ENCODE measurements at regions not wholly inside any gene's neighbourhood (a gene's known extent, or its start where the extent isn't known, plus 50 kb on each side); places are given as distances from the start of the nearest gene placed in this dataset.
A peak's percentile ranks its signal among the peaks of the same experiment; 100 is the strongest.

GRCh38 chr1:56433056-56433577 is 146.2 kb downstream of the PLPP3 start:
- Histone ChIP-seq H3K36me3 (ENCODE audit: control insufficient read depth, insufficient read depth, low read length) (no peaks in the 10 kb centered on the region), H3K9me3 (replicated peaks; ENCODE audit: control insufficient read depth, low read depth, low read length) (peaks cover 2% of the 10 kb centered on the region), H3K27me3 (ENCODE audit: control insufficient read depth, insufficient read depth, low read length) (no peaks in the 10 kb centered on the region), H3K4me3 (ENCODE audit: low read length) (no peak overlapping the region), H3K4me1 (ENCODE audit: control insufficient read depth, insufficient read depth, low read length) (peaks cover 28% of the 10 kb centered on the region), H3K27ac (ENCODE audit: low read length) (no peak overlapping the region)
- no peak for DNase-seq
- WGBS (ENCODE audit: insufficient coverage), result 94% methylated on average over 3 of the region's 4 CpGs

- peaks cover 2% of the 10 kb centered on the region for H3K9me3 ChIP-seq (replicated peaks; ENCODE audit: control insufficient read depth, low read depth, low read length)
- no peak overlapping the region for H3K4me3 ChIP-seq (ENCODE audit: low read length)
- DNase-seq, result no peak
- peaks cover 28% of the 10 kb centered on the region for H3K4me1 ChIP-seq (ENCODE audit: control insufficient read depth, insufficient read depth, low read length)
- no peaks in the 10 kb centered on the region for H3K36me3 ChIP-seq (ENCODE audit: control insufficient read depth, insufficient read depth, low read length)
- H3K27me3 ChIP-seq (ENCODE audit: control insufficient read depth, insufficient read depth, low read length), result no peaks in the 10 kb centered on the region
- 75% methylated on average over 4 of the region's 8 CpGs for WGBS (ENCODE audit: insufficient coverage)
- H3K27ac ChIP-seq (ENCODE audit: low read length), result no peak overlapping the region
Measured at GRCh38 chr1:56432166-56432971, 147.0 kb downstream of the PLPP3 start.

GRCh38 chr1:56430141-56430839 is 149.1 kb downstream of the PLPP3 start:
- H3K4me1 ChIP-seq (ENCODE audit: control insufficient read depth, insufficient read depth, low read length), result peaks cover 10% of the 10 kb centered on the region
- no CpG with 5 or more reads among the region's 4 CpGs for WGBS (ENCODE audit: insufficient coverage)
- H3K4me3 ChIP-seq (ENCODE audit: low read length), result no peak overlapping the region
- no peak overlapping the region for H3K27ac ChIP-seq (ENCODE audit: low read length)
- no peaks in the 10 kb centered on the region for H3K27me3 ChIP-seq (ENCODE audit: control insufficient read depth, insufficient read depth, low read length)
- DNase-seq, result no peak
- H3K9me3 ChIP-seq (replicated peaks; ENCODE audit: control insufficient read depth, low read depth, low read length), result peaks cover 2% of the 10 kb centered on the region
- H3K36me3 ChIP-seq (ENCODE audit: control insufficient read depth, insufficient read depth, low read length), result no peaks in the 10 kb centered on the region

- Histone ChIP-seq H3K4me1 (ENCODE audit: control insufficient read depth, insufficient read depth, low read length) (peaks cover 15% of the 10 kb centered on the region), H3K36me3 (ENCODE audit: control insufficient read depth, insufficient read depth, low read length) (no peaks in the 10 kb centered on the region), H3K9me3 (replicated peaks; ENCODE audit: control insufficient read depth, low read depth, low read length) (peaks cover 2% of the 10 kb centered on the region), H3K27ac (ENCODE audit: low read length) (no peak overlapping the region), H3K4me3 (ENCODE audit: low read length) (no peak overlapping the region), H3K27me3 (ENCODE audit: control insufficient read depth, insufficient read depth, low read length) (no peaks in the 10 kb centered on the region)
- no peak for DNase-seq
- WGBS (ENCODE audit: insufficient coverage), result 60% methylated on average over 1 of the region's 2 CpGs
Measured at GRCh38 chr1:56429288-56429687, 150.1 kb downstream of the PLPP3 start.

- Histone ChIP-seq H3K4me3 (ENCODE audit: low read length) (no peak overlapping the region), H3K9me3 (replicated peaks; ENCODE audit: control insufficient read depth, low read depth, low read length) (peaks cover 2% of the 10 kb centered on the region), H3K27me3 (ENCODE audit: control insufficient read depth, insufficient read depth, low read length) (no peaks in the 10 kb centered on the region), H3K27ac (ENCODE audit: low read length) (no peak overlapping the region), H3K4me1 (ENCODE audit: control insufficient read depth, insufficient read depth, low read length) (peaks cover 12% of the 10 kb centered on the region), H3K36me3 (ENCODE audit: control insufficient read depth, insufficient read depth, low read length) (no peaks in the 10 kb centered on the region)
- no peak for DNase-seq
- no CpG with 5 or more reads among the region's 1 CpG for WGBS (ENCODE audit: insufficient coverage)
Measured at GRCh38 chr1:56426587-56427381, 152.6 kb downstream of the PLPP3 start.

- Histone ChIP-seq H3K4me1 (ENCODE audit: control insufficient read depth, insufficient read depth, low read length) (peaks cover 12% of the 10 kb centered on the region), H3K4me3 (ENCODE audit: low read length) (no peak overlapping the region), H3K9me3 (replicated peaks; ENCODE audit: control insufficient read depth, low read depth, low read length) (peaks cover 2% of the 10 kb centered on the region), H3K27me3 (ENCODE audit: control insufficient read depth, insufficient read depth, low read length) (no peaks in the 10 kb centered on the region), H3K27ac (ENCODE audit: low read length) (peak overlapping the region; percentile 15), H3K36me3 (ENCODE audit: control insufficient read depth, insufficient read depth, low read length) (no peaks in the 10 kb centered on the region)
- no peak for DNase-seq
- WGBS (ENCODE audit: insufficient coverage), result 50% methylated on average over 2 of the region's 3 CpGs
Measured at GRCh38 chr1:56425494-56426037, 153.8 kb downstream of the PLPP3 start.

GRCh38 chr1:56424744-56425493 is 154.4 kb downstream of the PLPP3 start:
- 95% methylated on average over 3 of the region's 6 CpGs for WGBS (ENCODE audit: insufficient coverage)
- no peaks in the 10 kb centered on the region for H3K27me3 ChIP-seq (ENCODE audit: control insufficient read depth, insufficient read depth, low read length)
- H3K4me3 ChIP-seq (ENCODE audit: low read length), result no peak overlapping the region
- peaks cover 12% of the 10 kb centered on the region for H3K4me1 ChIP-seq (ENCODE audit: control insufficient read depth, insufficient read depth, low read length)
- peaks cover 2% of the 10 kb centered on the region for H3K9me3 ChIP-seq (replicated peaks; ENCODE audit: control insufficient read depth, low read depth, low read length)
- peak overlapping the region; percentile 52 for H3K27ac ChIP-seq (ENCODE audit: low read length)
- no peaks in the 10 kb centered on the region for H3K36me3 ChIP-seq (ENCODE audit: control insufficient read depth, insufficient read depth, low read length)
- peak; percentile 77 for DNase-seq

- Histone ChIP-seq H3K4me3 (ENCODE audit: low read length) (no peak overlapping the region), H3K9me3 (replicated peaks; ENCODE audit: control insufficient read depth, low read depth, low read length) (no peaks in the 10 kb centered on the region), H3K27ac (ENCODE audit: low read length) (no peak overlapping the region), H3K27me3 (ENCODE audit: control insufficient read depth, insufficient read depth, low read length) (no peaks in the 10 kb centered on the region), H3K4me1 (ENCODE audit: control insufficient read depth, insufficient read depth, low read length) (peaks cover 12% of the 10 kb centered on the region), H3K36me3 (ENCODE audit: control insufficient read depth, insufficient read depth, low read length) (no peaks in the 10 kb centered on the region)
- 70% methylated on average over 1 of the region's 4 CpGs for WGBS (ENCODE audit: insufficient coverage)
- no peak for DNase-seq
Measured at GRCh38 chr1:56423716-56424115, 155.6 kb downstream of the PLPP3 start.

GRCh38 chr1:56418151-56418631 is 161.2 kb downstream of the PLPP3 start:
- Histone ChIP-seq H3K4me1 (ENCODE audit: control insufficient read depth, insufficient read depth, low read length) (no peaks in the 10 kb centered on the region), H3K9me3 (replicated peaks; ENCODE audit: control insufficient read depth, low read depth, low read length) (no peaks in the 10 kb centered on the region), H3K36me3 (ENCODE audit: control insufficient read depth, insufficient read depth, low read length) (no peaks in the 10 kb centered on the region), H3K4me3 (ENCODE audit: low read length) (no peak overlapping the region), H3K27ac (ENCODE audit: low read length) (peak overlapping the region; percentile 61), H3K27me3 (ENCODE audit: control insufficient read depth, insufficient read depth, low read length) (peaks cover 3% of the 10 kb centered on the region)
- no peak for DNase-seq
- WGBS (ENCODE audit: insufficient coverage), result 71% methylated on average over 1 of the region's 6 CpGs
